H9 (cell line): ENCODE measurements at regions not wholly inside any gene's neighbourhood (a gene's known extent, or its start where the extent isn't known, plus 50 kb on each side); places are given as distances from the start of the nearest gene placed in this dataset.

Experiments used
- DNase-seq: peaks from one replicate; pipeline ENCODE4 v3.0.0-alpha.2; 2017
- H2AFZ ChIP-seq: one replicate; pipeline ENCODE4 v1.6.1; 2013; ENCODE audit warnings: mild to moderate bottlenecking, low read length, control low read depth, moderate library complexity
- H2AK5ac ChIP-seq: 2 replicates; pipeline ENCODE4 v1.6.1; 2013; ENCODE audit warnings: low read length, control low read depth, mixed read lengths; ENCODE audit not compliant: insufficient read length
- H2BK120ac ChIP-seq: one replicate; pipeline ENCODE4 v1.6.1; 2013; ENCODE audit warnings: low read depth, mild to moderate bottlenecking, low read length, control low read depth, inconsistent platforms; ENCODE audit not compliant: poor library complexity, severe bottlenecking
- H2BK12ac ChIP-seq: 2 replicates; pipeline ENCODE4 v1.6.1; 2013; ENCODE audit warnings: low read length, control low read depth, mixed read lengths, low read depth; ENCODE audit not compliant: insufficient read length
- H2BK15ac ChIP-seq: 2 replicates; pipeline ENCODE4 v1.6.1; 2013; ENCODE audit warnings: low read depth, low read length, control low read depth
- H2BK20ac ChIP-seq: one replicate; pipeline ENCODE4 v1.6.1; 2013; ENCODE audit warnings: low read depth, mild to moderate bottlenecking, low read length, control low read depth, inconsistent platforms; ENCODE audit not compliant: poor library complexity, severe bottlenecking
- H2BK5ac ChIP-seq: 2 replicates; pipeline ENCODE4 v1.6.1; 2013; ENCODE audit warnings: low read length, control low read depth, mixed read lengths; ENCODE audit not compliant: insufficient read length
- H3K14ac ChIP-seq: 2 replicates; pipeline ENCODE4 v1.6.1; 2013; ENCODE audit warnings: low read length, control low read depth; ENCODE audit not compliant: insufficient read depth
- H3K18ac ChIP-seq: 2 replicates; pipeline ENCODE4 v1.6.1; 2013; ENCODE audit warnings: low read depth, mild to moderate bottlenecking, mixed read lengths, low read length, control low read depth; ENCODE audit not compliant: insufficient read length
- H3K23ac ChIP-seq: 2 replicates; pipeline ENCODE4 v1.6.1; 2013; ENCODE audit warnings: low read length, control low read depth, mixed read lengths, low read depth; ENCODE audit not compliant: insufficient read length
- H3K23me2 ChIP-seq: 2 replicates; pipeline ENCODE4 v1.6.1; 2013; ENCODE audit warnings: low read depth, mild to moderate bottlenecking, mixed read lengths, low read length, control low read depth; ENCODE audit not compliant: insufficient read length, poor library complexity, severe bottlenecking
- H3K27ac ChIP-seq: 2 replicates; pipeline ENCODE4 v1.5.1; 2013; ENCODE audit warnings: low read length, control low read depth, mixed read lengths, low read depth; ENCODE audit not compliant: insufficient read length
- H3K27me3 ChIP-seq: 2 replicates; pipeline ENCODE4 v1.6.1; 2013; ENCODE audit warnings: low read length, control low read depth, inconsistent platforms; ENCODE audit not compliant: insufficient read depth
- H3K4ac ChIP-seq: 2 replicates; pipeline ENCODE4 v1.6.1; 2013; ENCODE audit warnings: low read depth, mild to moderate bottlenecking, control low read depth, inconsistent platforms, low read length, moderate library complexity
- H3K4me1 ChIP-seq: 2 replicates; pipeline ENCODE4 v1.6.1; 2013; ENCODE audit warnings: low read length, control low read depth, inconsistent platforms; ENCODE audit not compliant: insufficient read depth
- H3K4me2 ChIP-seq: 2 replicates; pipeline ENCODE4 v1.6.1; 2013; ENCODE audit warnings: low read length, control low read depth, mixed read lengths; ENCODE audit not compliant: insufficient read length, insufficient read depth
- H3K56ac ChIP-seq: 2 replicates; pipeline ENCODE4 v1.6.1; 2013; ENCODE audit warnings: low read depth, mild to moderate bottlenecking, mixed read lengths, low read length, control low read depth; ENCODE audit not compliant: insufficient read length
- H3K79me1 ChIP-seq: 2 replicates; pipeline ENCODE4 v1.6.1; 2013; ENCODE audit warnings: low read depth, mild to moderate bottlenecking, moderate library complexity, low read length, control low read depth, inconsistent platforms; ENCODE audit not compliant: insufficient read depth, poor library complexity, severe bottlenecking
- H3K79me2 ChIP-seq: 2 replicates; pipeline ENCODE4 v1.6.1; 2013; ENCODE audit warnings: low read length, control low read depth, inconsistent platforms; ENCODE audit not compliant: insufficient read depth
- H3K9ac ChIP-seq: 2 replicates; pipeline ENCODE4 v1.6.1; 2013; ENCODE audit warnings: low read length, control low read depth, mixed read lengths; ENCODE audit not compliant: insufficient read length; ENCODE audit errors: extremely low read depth
- H3K9me3 ChIP-seq: one replicate; pipeline ENCODE4 v1.6.1; 2013; ENCODE audit warnings: low read depth, low read length, inconsistent platforms; ENCODE audit not compliant: control insufficient read depth
- H3T11ph ChIP-seq: one replicate; pipeline ENCODE4 v1.6.1; 2013; ENCODE audit warnings: mild to moderate bottlenecking, low read length, control low read depth, inconsistent platforms
- H4K20me1 ChIP-seq: one replicate; pipeline ENCODE4 v1.6.1; 2013; ENCODE audit not compliant: control insufficient read depth, insufficient read length, insufficient read depth
- H4K5ac ChIP-seq: 2 replicates; pipeline ENCODE4 v1.6.1; 2013; ENCODE audit warnings: low read depth, mild to moderate bottlenecking, mixed read lengths, low read length, control low read depth; ENCODE audit not compliant: insufficient read length
- H4K8ac ChIP-seq: replicated peaks from 2 replicates; pipeline ENCODE4 v1.6.1; 2013; ENCODE audit warnings: low read length, control low read depth, mixed read lengths, low read depth; ENCODE audit not compliant: insufficient read length
- H4K91ac ChIP-seq: 2 replicates; pipeline ENCODE4 v1.6.1; 2013; ENCODE audit warnings: low read depth, mild to moderate bottlenecking, moderate library complexity, mixed read lengths, low read length, control low read depth; ENCODE audit not compliant: insufficient read length
- H3K27ac Mint-ChIP-seq, 3 experiments: 2 replicates in 2 of 3; 3 replicates in 1 of 3; pipeline ENCODE4 v1.8.0; 2020 to 2021; ENCODE audit warnings: mixed read lengths in 3 of 3, mild to moderate bottlenecking in 1 of 3, moderate library complexity in 1 of 3
- H3K27me3 Mint-ChIP-seq: 2 replicates; pipeline ENCODE4 v1.8.0; 2021; ENCODE audit warnings: low read depth, mild to moderate bottlenecking, moderate library complexity, mixed read lengths
- H3K36me3 Mint-ChIP-seq, 3 experiments: 2 replicates in 2 of 3; 3 replicates in 1 of 3; pipeline ENCODE4 v1.8.0; 2020 to 2021; ENCODE audit warnings: low read depth in 3 of 3, mixed read lengths in 3 of 3; ENCODE audit not compliant: insufficient read depth in 1 of 3
- H3K4me1 Mint-ChIP-seq, 2 experiments: 2 replicates each; pipeline ENCODE4 v1.8.0; 2020; ENCODE audit warnings: mixed read lengths in 2 of 2
- H3K4me3 Mint-ChIP-seq, 2 experiments: 2 replicates in 1 of 2; 3 replicates in 1 of 2; pipeline ENCODE4 v1.8.0; 2020 to 2021; ENCODE audit warnings: mild to moderate bottlenecking in 2 of 2, mixed read lengths in 2 of 2, moderate library complexity in 1 of 2
- H3K9me3 Mint-ChIP-seq, 2 experiments: 2 replicates in 1 of 2; 3 replicates in 1 of 2; pipeline ENCODE4 v1.8.0; 2020; ENCODE audit warnings: mild to moderate bottlenecking in 2 of 2, mixed read lengths in 2 of 2, moderate library complexity in 1 of 2
- CTCF ChIP-seq: fragments of 200-600 bp; sonication (generic); conservative IDR thresholded peaks from 3 replicates; pipeline ENCODE4 v1.8.0; 2021; ENCODE audit warnings: antibody characterized with exemption, mild to moderate bottlenecking
- WGBS: extraction: QIAGEN DNeasy Blood & Tissue Kit; methylation state at CpG from one replicate; pipeline ENCODE4 v1.1.7; 2013; ENCODE audit warnings: missing lambda C conversion rate, low lambda C conversion rate, mixed read lengths; ENCODE audit not compliant: insufficient read length; ENCODE audit errors: extremely low coverage; 5-methylcytosine and 5-hydroxymethylcytosine counted together

- H3K9me3 Mint-ChIP-seq, result no peaks in the 10 kb centered on the region
- no peaks in the 10 kb centered on the region for H3K79me2 ChIP-seq
- H4K5ac ChIP-seq, result no peak overlapping the region
- no peak overlapping the region for H3K9ac ChIP-seq
- H3K27ac ChIP-seq, result peak overlapping the region; percentile 75
- H3T11ph ChIP-seq, result peak overlapping the region; percentile 73
- no peak overlapping the region for H3K56ac ChIP-seq
- H3K4me2 ChIP-seq, result no peak overlapping the region
- no CpG with 5 or more reads among the region's 3 CpGs for WGBS
- DNase-seq, result no peak
- H3K4ac ChIP-seq, result no peak overlapping the region; the same call in 1 of the 2 replicates
- no peaks in the 10 kb centered on the region for H3K9me3 ChIP-seq
- no peak overlapping the region for H4K91ac ChIP-seq
- H3K4me1 Mint-ChIP-seq, result peaks cover 37 to 42% of the 10 kb centered on the region in 2 experiments
- peak overlapping the region; percentile 51 to 93 (median 58); a peak in 5 of 7 replicates for H3K27ac Mint-ChIP-seq
- H3K4me1 ChIP-seq, result peaks cover 21% of the 10 kb centered on the region; the same call in 1 of the 2 replicates
- H3K14ac ChIP-seq, result no peak overlapping the region; the same call in 1 of the 2 replicates
- no peak overlapping the region for H2BK15ac ChIP-seq
- no peak overlapping the region for H2AFZ ChIP-seq
- no peaks in the 10 kb centered on the region for H3K79me1 ChIP-seq
- no peak overlapping the region for H2BK12ac ChIP-seq
- H4K20me1 ChIP-seq, result no peaks in the 10 kb centered on the region
- H2BK120ac ChIP-seq, result peak overlapping the region; percentile 44
- H2AK5ac ChIP-seq, result no peak overlapping the region
- H3K36me3 Mint-ChIP-seq, result no peaks in the 10 kb centered on the region; a peak in 2 of 7 replicates
- no peak overlapping the region for H3K23ac ChIP-seq
- H3K23me2 ChIP-seq, result no peaks in the 10 kb centered on the region
- TF ChIP-seq CTCF, result no peak
- H2BK20ac ChIP-seq, result peak overlapping the region; percentile 92
- no peaks in the 10 kb centered on the region for H3K27me3 ChIP-seq
- H3K4me3 Mint-ChIP-seq, result peak overlapping the region in 1 of 2 experiments; percentile 8; a peak in 1 of 5 replicates
- H4K8ac ChIP-seq, result no peak overlapping the region
- H3K27me3 Mint-ChIP-seq, result no peaks in the 10 kb centered on the region
- H3K18ac ChIP-seq, result no peak overlapping the region
- peak overlapping the region; percentile 56 for H2BK5ac ChIP-seq
These were observed 403.9 kb downstream of the MED13L start for GRCh38 chr12:115873451-115874082.
